ENCODE measurements at regions not wholly inside any gene's neighbourhood (a gene's known extent, or its start where the extent isn't known, plus 50 kb on each side); places are given as distances from the start of the nearest gene placed in this dataset.

DNA sequence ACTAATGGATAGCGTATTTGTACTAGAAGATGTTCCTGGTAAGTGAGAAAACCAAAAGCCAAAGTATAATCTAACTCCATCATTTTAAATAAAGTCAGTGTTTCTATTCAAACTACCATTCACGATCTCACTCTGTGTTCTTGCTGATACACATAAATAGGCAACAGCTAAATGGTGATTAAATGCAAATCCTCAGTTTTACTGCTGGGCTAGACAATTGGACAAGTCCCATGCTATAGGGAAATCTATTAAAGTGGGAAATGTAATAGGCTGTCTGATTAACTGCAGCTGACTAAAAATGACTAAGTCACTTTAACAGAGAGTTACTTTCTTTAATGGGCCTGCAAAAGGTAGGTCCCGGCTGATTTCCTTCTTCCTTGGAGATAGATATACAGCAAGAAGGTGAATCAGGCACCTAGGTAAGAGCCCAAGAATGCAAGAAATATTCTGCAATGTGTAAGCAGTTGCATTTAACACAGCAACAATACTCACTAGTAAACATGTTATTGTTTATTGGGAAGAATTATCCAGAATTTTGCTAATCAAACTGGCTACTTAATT, 298.4 kb downstream of the SLITRK6 start:
- DNase-seq (ENCODE audit: low read depth) (no peak), FAIRE-seq (no peak)
- Histone ChIP-seq H3K79me2 (ENCODE audit: insufficient read depth, low read length) (no peaks in the 10 kb centered on the region), H3K4me3 (ENCODE audit: insufficient read depth, low read depth, low read length) (no peak overlapping the region), H2AFZ (ENCODE audit: low read depth, low read length) (no peak overlapping the region), H3K9ac (ENCODE audit: low read length) (no peak overlapping the region), H3K36me3 (ENCODE audit: insufficient read depth, low read length) (no peaks in the 10 kb centered on the region), H4K20me1 (ENCODE audit: insufficient read depth, low read length) (no peaks in the 10 kb centered on the region), H3K9me3 (ENCODE audit: insufficient read depth, low read depth, low read length) (no peaks in the 10 kb centered on the region), H3K4me2 (ENCODE audit: low read length) (no peak overlapping the region), H3K4me1 (ENCODE audit: insufficient read depth, low read length) (peaks cover 14% of the 10 kb centered on the region), H3K27me3 (ENCODE audit: insufficient read depth, low read length) (no peaks in the 10 kb centered on the region), H3K27ac (ENCODE audit: low read depth, low read length) (no peak overlapping the region)
- peaks cover 9% of the 10 kb centered on the region for H3K4me1 Mint-ChIP-seq (ENCODE audit: low read depth, unreplicated experiment)
- no peaks in the 10 kb centered on the region for H3K9me3 Mint-ChIP-seq (ENCODE audit: unreplicated experiment)
- H3K27ac Mint-ChIP-seq (ENCODE audit: unreplicated experiment): no peak overlapping the region
- TF ChIP-seq CTCF (IDR thresholded peaks at IDR 0.05; ENCODE audit: insufficient read depth, low read depth, low read length): no peak
- no peak for TF ChIP-seq EZH2 (IDR thresholded peaks at IDR 0.05; ENCODE audit: insufficient read depth, low read length)
- no peaks in the 10 kb centered on the region for H3K36me3 Mint-ChIP-seq (ENCODE audit: low read depth, unreplicated experiment)
- H3K4me3 Mint-ChIP-seq (ENCODE audit: unreplicated experiment): no peak overlapping the region
- no peaks in the 10 kb centered on the region for H3K27me3 Mint-ChIP-seq (ENCODE audit: low read depth, unreplicated experiment)

- no peaks in the 10 kb centered on the region for H3K79me2 ChIP-seq (ENCODE audit: insufficient read depth, low read length)
- H3K36me3 ChIP-seq (ENCODE audit: insufficient read depth, low read length): no peaks in the 10 kb centered on the region
- H2AFZ ChIP-seq (ENCODE audit: low read depth, low read length): no peak overlapping the region
- TF ChIP-seq CTCF (IDR thresholded peaks at IDR 0.05; ENCODE audit: insufficient read depth, low read depth, low read length): no peak
- no peak for TF ChIP-seq EZH2 (IDR thresholded peaks at IDR 0.05; ENCODE audit: insufficient read depth, low read length)
- Mint-ChIP-seq H3K9me3 (ENCODE audit: unreplicated experiment) (no peaks in the 10 kb centered on the region), H3K36me3 (ENCODE audit: low read depth, unreplicated experiment) (no peaks in the 10 kb centered on the region), H3K4me1 (ENCODE audit: low read depth, unreplicated experiment) (peaks cover 9% of the 10 kb centered on the region), H3K4me3 (ENCODE audit: unreplicated experiment) (no peak overlapping the region), H3K27ac (ENCODE audit: unreplicated experiment) (no peak overlapping the region), H3K27me3 (ENCODE audit: low read depth, unreplicated experiment) (no peaks in the 10 kb centered on the region)
- no peaks in the 10 kb centered on the region for H4K20me1 ChIP-seq (ENCODE audit: insufficient read depth, low read length)
- H3K9me3 ChIP-seq (ENCODE audit: insufficient read depth, low read depth, low read length): no peaks in the 10 kb centered on the region
- DNase-seq (ENCODE audit: low read depth) (no peak), FAIRE-seq (no peak)
- no peak overlapping the region for H3K4me3 ChIP-seq (ENCODE audit: insufficient read depth, low read depth, low read length)
- H3K27ac ChIP-seq (ENCODE audit: low read depth, low read length): no peak overlapping the region
- H3K4me1 ChIP-seq (ENCODE audit: insufficient read depth, low read length): peaks cover 9% of the 10 kb centered on the region
- H3K9ac ChIP-seq (ENCODE audit: low read length): no peak overlapping the region
- H3K27me3 ChIP-seq (ENCODE audit: insufficient read depth, low read length): no peaks in the 10 kb centered on the region
- H3K4me2 ChIP-seq (ENCODE audit: low read length): no peak overlapping the region
These were observed 300.4 kb downstream of the SLITRK6 start for GRCh38 chr13:85498774-85499173.

DNA sequence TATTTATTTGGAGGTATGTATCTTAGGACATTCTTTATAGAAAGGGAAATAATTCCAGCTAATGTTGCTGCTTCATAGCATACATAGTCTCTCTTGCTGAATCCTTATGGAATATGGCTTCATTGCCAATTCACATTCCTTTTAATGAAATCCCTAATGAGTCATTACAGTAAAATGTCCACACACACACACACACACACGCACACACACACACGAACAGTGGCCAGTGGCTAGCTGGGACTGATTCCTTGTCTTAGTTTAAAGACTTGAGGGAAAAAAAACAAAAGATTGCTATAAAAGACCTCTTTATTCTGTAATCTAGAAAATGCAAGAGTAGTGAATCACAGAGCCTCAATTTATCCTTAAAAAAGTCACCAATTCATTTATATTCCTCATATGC, 301.6 kb downstream of the SLITRK6 start:
- peak; percentile 99 for DNase-seq (ENCODE audit: low read depth)

More for the DNA sequence above, 301.6 kb downstream of the SLITRK6 start:
- Mint-ChIP-seq H3K36me3 (ENCODE audit: low read depth, unreplicated experiment) (no peaks in the 10 kb centered on the region), H3K9me3 (ENCODE audit: unreplicated experiment) (no peaks in the 10 kb centered on the region), H3K27ac (ENCODE audit: unreplicated experiment) (peak overlapping the region; percentile 98), H3K4me1 (ENCODE audit: low read depth, unreplicated experiment) (peaks cover 9% of the 10 kb centered on the region), H3K27me3 (ENCODE audit: low read depth, unreplicated experiment) (no peaks in the 10 kb centered on the region), H3K4me3 (ENCODE audit: unreplicated experiment) (no peak overlapping the region)
- Histone ChIP-seq H3K4me2 (ENCODE audit: low read length) (peak overlapping the region; percentile 28), H3K36me3 (ENCODE audit: insufficient read depth, low read length) (no peaks in the 10 kb centered on the region), H3K9me3 (ENCODE audit: insufficient read depth, low read depth, low read length) (no peaks in the 10 kb centered on the region), H4K20me1 (ENCODE audit: insufficient read depth, low read length) (no peaks in the 10 kb centered on the region), H3K4me1 (ENCODE audit: insufficient read depth, low read length) (peaks cover 9% of the 10 kb centered on the region), H3K79me2 (ENCODE audit: insufficient read depth, low read length) (no peaks in the 10 kb centered on the region), H3K27ac (ENCODE audit: low read depth, low read length) (peak overlapping the region; percentile 41), H3K4me3 (ENCODE audit: insufficient read depth, low read depth, low read length) (no peak overlapping the region), H3K9ac (ENCODE audit: low read length) (no peak overlapping the region), H2AFZ (ENCODE audit: low read depth, low read length) (peak overlapping the region; percentile 6), H3K27me3 (ENCODE audit: insufficient read depth, low read length) (no peaks in the 10 kb centered on the region)
- TF ChIP-seq CTCF (IDR thresholded peaks at IDR 0.05; ENCODE audit: insufficient read depth, low read depth, low read length): no peak
- no peak for TF ChIP-seq EZH2 (IDR thresholded peaks at IDR 0.05; ENCODE audit: insufficient read depth, low read length)
- peak; percentile 55 for FAIRE-seq

Measured in astrocyte (in vitro differentiated cells and primary cell).